K562 (cell line): ENCODE measurements at regions not wholly inside any gene's neighbourhood (a gene's known extent, or its start where the extent isn't known, plus 50 kb on each side); places are given as distances from the start of the nearest gene placed in this dataset.

Experiments
- ZZZ3 ChIP-seq: fragments of 450-650 bp; IDR thresholded peaks from 2 replicates; pipeline ENCODE4 v1.6.1; 2016; ENCODE audit warnings: antibody characterized with exemption, mild to moderate bottlenecking, moderate library complexity
- TF ChIP-seq, protein P1 (sequence below): fragments of 250-450 bp; sonication (Bioruptor Pico); IDR thresholded peaks from 2 replicates; pipeline ENCODE4 v1.5.0; 2021; ENCODE audit warnings: mild to moderate bottlenecking, moderate library complexity
- TF ChIP-seq, protein P2 (sequence below): sonication (generic); formaldehyde crosslinking; IDR thresholded peaks from 2 replicates; pipeline ENCODE4 v1.9.0; 2022; ENCODE audit warnings: mild to moderate bottlenecking, missing genetic modification reagents
- TF ChIP-seq, protein P3 (sequence below): fragments of 200-600 bp; sonication (generic); IDR thresholded peaks from one replicate; pipeline ENCODE4 v1.6.1; 2012; ENCODE audit warnings: mild to moderate bottlenecking, low read depth, low read length, inconsistent platforms

DNA sequence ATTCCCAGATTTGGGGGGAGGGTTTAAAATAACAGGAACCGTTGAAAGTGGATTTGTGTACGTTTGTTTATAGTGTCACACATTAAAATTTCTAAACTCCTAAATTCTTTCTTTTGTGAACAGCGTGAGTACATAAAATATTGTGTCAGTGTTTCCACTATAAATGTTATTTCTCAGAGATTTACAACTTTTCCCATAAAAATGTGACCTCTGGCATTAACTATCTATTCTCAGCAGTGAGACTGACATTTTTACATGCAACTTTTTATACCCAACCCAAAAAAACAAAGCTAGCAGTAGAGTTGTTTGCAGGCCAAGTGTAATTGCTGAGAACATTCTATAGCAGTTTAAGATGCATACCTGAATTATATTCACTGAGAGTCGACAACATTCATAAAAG lies 757.0 kb upstream of the ADAMTS16 start (continued):
- TF ChIP-seq, protein P1, sequence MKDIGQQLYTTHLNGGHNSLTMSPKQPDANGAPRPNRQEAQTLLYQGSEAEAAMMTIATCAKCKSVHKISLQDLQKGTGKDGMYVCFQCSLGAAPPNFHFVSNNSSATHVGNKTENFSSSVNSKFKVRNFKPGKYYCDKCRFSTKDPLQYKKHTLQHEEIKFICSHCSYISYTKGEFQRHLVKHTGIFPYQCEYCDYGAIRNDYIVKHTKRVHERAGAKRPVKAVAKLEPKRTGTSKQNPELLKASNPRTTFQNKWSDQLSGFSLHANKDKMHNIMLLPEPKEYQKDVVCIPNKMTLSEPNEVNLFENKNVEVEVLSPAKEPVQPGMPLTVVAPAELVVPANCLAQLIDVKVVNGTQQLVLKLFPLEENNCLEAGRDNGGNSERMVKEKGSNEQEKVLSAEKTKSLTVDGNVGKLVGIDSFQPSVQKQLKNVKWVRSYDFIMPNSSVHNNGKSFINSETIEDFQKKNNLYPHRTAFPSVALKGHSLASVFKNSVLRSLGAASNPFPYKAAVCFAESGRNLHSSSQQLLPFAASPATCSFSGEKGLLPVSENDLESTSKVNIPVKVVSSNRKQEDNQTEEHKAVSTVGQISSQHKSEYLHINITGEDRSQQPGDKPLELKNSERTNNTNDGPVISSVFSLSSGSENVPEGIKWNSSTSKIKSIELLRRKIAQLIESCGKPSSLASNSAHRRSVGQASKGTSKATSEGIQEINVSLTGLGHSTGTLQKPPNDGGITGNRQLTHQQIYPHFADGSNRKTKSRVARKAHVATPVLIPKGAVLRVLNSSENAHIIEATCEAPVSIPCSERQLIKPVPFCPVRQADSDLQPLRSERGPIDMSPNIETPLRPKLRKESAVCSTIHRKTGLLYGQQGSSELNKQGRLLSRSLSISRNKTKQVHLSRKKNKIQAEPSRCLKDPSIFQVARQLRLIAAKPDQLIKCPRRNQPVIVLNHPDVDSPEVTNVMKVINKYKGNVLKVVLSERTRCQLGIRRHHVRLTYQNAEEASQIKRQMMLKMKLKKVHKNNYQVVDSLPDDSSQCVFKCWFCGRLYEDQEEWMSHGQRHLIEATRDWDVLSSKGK (CRISPR knock-in tag), result no peak
- TF ChIP-seq, protein P2, sequence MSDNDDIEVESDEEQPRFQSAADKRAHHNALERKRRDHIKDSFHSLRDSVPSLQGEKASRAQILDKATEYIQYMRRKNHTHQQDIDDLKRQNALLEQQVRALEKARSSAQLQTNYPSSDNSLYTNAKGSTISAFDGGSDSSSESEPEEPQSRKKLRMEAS (CRISPR knock-in tag), result no peak
- no peak for TF ChIP-seq ZZZ3
- TF ChIP-seq, protein P3, sequence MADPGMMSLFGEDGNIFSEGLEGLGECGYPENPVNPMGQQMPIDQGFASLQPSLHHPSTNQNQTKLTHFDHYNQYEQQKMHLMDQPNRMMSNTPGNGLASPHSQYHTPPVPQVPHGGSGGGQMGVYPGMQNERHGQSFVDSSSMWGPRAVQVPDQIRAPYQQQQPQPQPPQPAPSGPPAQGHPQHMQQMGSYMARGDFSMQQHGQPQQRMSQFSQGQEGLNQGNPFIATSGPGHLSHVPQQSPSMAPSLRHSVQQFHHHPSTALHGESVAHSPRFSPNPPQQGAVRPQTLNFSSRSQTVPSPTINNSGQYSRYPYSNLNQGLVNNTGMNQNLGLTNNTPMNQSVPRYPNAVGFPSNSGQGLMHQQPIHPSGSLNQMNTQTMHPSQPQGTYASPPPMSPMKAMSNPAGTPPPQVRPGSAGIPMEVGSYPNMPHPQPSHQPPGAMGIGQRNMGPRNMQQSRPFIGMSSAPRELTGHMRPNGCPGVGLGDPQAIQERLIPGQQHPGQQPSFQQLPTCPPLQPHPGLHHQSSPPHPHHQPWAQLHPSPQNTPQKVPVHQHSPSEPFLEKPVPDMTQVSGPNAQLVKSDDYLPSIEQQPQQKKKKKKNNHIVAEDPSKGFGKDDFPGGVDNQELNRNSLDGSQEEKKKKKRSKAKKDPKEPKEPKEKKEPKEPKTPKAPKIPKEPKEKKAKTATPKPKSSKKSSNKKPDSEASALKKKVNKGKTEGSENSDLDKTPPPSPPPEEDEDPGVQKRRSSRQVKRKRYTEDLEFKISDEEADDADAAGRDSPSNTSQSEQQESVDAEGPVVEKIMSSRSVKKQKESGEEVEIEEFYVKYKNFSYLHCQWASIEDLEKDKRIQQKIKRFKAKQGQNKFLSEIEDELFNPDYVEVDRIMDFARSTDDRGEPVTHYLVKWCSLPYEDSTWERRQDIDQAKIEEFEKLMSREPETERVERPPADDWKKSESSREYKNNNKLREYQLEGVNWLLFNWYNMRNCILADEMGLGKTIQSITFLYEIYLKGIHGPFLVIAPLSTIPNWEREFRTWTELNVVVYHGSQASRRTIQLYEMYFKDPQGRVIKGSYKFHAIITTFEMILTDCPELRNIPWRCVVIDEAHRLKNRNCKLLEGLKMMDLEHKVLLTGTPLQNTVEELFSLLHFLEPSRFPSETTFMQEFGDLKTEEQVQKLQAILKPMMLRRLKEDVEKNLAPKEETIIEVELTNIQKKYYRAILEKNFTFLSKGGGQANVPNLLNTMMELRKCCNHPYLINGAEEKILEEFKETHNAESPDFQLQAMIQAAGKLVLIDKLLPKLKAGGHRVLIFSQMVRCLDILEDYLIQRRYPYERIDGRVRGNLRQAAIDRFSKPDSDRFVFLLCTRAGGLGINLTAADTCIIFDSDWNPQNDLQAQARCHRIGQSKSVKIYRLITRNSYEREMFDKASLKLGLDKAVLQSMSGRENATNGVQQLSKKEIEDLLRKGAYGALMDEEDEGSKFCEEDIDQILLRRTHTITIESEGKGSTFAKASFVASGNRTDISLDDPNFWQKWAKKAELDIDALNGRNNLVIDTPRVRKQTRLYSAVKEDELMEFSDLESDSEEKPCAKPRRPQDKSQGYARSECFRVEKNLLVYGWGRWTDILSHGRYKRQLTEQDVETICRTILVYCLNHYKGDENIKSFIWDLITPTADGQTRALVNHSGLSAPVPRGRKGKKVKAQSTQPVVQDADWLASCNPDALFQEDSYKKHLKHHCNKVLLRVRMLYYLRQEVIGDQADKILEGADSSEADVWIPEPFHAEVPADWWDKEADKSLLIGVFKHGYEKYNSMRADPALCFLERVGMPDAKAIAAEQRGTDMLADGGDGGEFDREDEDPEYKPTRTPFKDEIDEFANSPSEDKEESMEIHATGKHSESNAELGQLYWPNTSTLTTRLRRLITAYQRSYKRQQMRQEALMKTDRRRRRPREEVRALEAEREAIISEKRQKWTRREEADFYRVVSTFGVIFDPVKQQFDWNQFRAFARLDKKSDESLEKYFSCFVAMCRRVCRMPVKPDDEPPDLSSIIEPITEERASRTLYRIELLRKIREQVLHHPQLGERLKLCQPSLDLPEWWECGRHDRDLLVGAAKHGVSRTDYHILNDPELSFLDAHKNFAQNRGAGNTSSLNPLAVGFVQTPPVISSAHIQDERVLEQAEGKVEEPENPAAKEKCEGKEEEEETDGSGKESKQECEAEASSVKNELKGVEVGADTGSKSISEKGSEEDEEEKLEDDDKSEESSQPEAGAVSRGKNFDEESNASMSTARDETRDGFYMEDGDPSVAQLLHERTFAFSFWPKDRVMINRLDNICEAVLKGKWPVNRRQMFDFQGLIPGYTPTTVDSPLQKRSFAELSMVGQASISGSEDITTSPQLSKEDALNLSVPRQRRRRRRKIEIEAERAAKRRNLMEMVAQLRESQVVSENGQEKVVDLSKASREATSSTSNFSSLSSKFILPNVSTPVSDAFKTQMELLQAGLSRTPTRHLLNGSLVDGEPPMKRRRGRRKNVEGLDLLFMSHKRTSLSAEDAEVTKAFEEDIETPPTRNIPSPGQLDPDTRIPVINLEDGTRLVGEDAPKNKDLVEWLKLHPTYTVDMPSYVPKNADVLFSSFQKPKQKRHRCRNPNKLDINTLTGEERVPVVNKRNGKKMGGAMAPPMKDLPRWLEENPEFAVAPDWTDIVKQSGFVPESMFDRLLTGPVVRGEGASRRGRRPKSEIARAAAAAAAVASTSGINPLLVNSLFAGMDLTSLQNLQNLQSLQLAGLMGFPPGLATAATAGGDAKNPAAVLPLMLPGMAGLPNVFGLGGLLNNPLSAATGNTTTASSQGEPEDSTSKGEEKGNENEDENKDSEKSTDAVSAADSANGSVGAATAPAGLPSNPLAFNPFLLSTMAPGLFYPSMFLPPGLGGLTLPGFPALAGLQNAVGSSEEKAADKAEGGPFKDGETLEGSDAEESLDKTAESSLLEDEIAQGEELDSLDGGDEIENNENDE, result no peak
